ENCODE measurements at regions not wholly inside any gene's neighbourhood (a gene's known extent, or its start where the extent isn't known, plus 50 kb on each side); places are given as distances from the start of the nearest gene placed in this dataset.

- no peak for TF ChIP-seq CTCF (conservative IDR thresholded peaks at IDR 0.05; ENCODE audit: low read length)
- no peak for DNase-seq (ENCODE audit: low read depth)
- H3K4me3 ChIP-seq (ENCODE audit: low read length): no peak overlapping the region
These were observed 416.0 kb downstream of the RAP2B start for GRCh38 chr3:153578046-153578445.

- peak; percentile 25 for DNase-seq (ENCODE audit: low read depth)
- no peak for TF ChIP-seq CTCF (conservative IDR thresholded peaks at IDR 0.05; ENCODE audit: low read length)
- no peak overlapping the region for H3K4me3 ChIP-seq (ENCODE audit: low read length)
These were observed 428.0 kb downstream of the RAP2B start for GRCh38 chr3:153590051-153590450.

GRCh38 chr3:153591561-153592245 lies 429.7 kb downstream of the RAP2B start:
- TF ChIP-seq CTCF (conservative IDR thresholded peaks at IDR 0.05; ENCODE audit: low read length): no peak
- DNase-seq (ENCODE audit: low read depth): no peak
- H3K4me3 ChIP-seq (ENCODE audit: low read length): no peak overlapping the region

GRCh38 chr3:153595186-153595815 lies 433.3 kb downstream of the RAP2B start:
- peak; percentile 74 for TF ChIP-seq CTCF (conservative IDR thresholded peaks at IDR 0.05; ENCODE audit: low read length)
- no peak overlapping the region for H3K4me3 ChIP-seq (ENCODE audit: low read length)
- peak; percentile 47 for DNase-seq (ENCODE audit: low read depth)

GRCh38 chr3:153596401-153596800 lies 434.4 kb downstream of the RAP2B start:
- H3K4me3 ChIP-seq (ENCODE audit: low read length): no peak overlapping the region
- no peak for DNase-seq (ENCODE audit: low read depth)
- no peak for TF ChIP-seq CTCF (conservative IDR thresholded peaks at IDR 0.05; ENCODE audit: low read length)

- TF ChIP-seq CTCF (conservative IDR thresholded peaks at IDR 0.05; ENCODE audit: low read length): no peak
- DNase-seq (ENCODE audit: low read depth): peak; percentile 89
- H3K4me3 ChIP-seq (ENCODE audit: low read length): no peak overlapping the region
These were observed 437.7 kb downstream of the RAP2B start for GRCh38 chr3:153599685-153600084.

- TF ChIP-seq CTCF (conservative IDR thresholded peaks at IDR 0.05; ENCODE audit: low read length): no peak
- no peak for DNase-seq (ENCODE audit: low read depth)
These were observed 438.9 kb downstream of the RAP2B start for GRCh38 chr3:153600896-153601295.

More at GRCh38 chr3:153600896-153601295, 438.9 kb downstream of the RAP2B start:
- no peak overlapping the region for H3K4me3 ChIP-seq (ENCODE audit: low read length)

Data from AG10803 (cell line).